NCI-H69 (cell line): ENCODE measurements at regions not wholly inside any gene's neighbourhood (a gene's known extent, or its start where the extent isn't known, plus 50 kb on each side); places are given as distances from the start of the nearest gene placed in this dataset.

ENCODE experiments used
- DNase-seq: peaks from one replicate; lab custom pipeline; 2025; lab: John Stamatoyannopoulos, UW

DNA sequence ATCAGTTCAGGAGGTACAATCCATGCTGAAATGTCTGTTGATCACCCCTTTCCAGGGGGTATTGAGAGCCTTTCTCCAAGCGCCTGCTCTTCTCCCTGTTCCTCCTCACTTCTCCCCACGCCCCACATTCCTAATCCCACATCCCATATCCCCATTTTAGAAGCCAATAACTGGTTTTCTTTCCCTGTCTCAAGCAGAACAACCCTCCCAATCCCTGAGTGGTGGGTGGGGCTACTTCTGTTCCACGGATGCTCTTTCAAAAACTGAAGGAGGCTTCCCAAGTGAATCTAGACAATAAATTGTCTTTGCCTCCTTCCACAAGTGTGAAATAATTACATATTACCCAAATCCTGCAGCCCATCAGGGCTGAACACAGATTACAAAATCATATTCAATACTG, 77.0 kb upstream of the SEMA6A start:
- DNase-seq: peak; percentile 36

DNA sequence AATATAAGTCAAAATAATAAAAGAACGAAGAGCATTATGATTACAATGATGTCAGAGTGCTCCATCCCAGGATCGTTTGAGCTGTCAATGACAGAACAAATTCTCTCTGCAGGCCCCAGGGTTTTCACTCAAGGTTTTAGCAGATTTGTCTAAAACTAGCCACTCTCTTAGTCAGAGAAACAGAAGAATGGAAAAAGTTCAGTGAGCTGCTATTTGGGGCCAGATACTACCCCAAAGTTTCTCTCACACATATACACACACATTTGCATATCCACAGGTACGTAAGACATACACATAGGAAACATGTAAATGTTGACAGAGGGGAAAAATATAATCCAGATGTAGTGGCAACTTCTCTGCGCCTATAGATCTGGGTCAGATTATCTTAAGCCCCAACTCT, 76.3 kb upstream of the SEMA6A start:
- DNase-seq: no peak

DNA sequence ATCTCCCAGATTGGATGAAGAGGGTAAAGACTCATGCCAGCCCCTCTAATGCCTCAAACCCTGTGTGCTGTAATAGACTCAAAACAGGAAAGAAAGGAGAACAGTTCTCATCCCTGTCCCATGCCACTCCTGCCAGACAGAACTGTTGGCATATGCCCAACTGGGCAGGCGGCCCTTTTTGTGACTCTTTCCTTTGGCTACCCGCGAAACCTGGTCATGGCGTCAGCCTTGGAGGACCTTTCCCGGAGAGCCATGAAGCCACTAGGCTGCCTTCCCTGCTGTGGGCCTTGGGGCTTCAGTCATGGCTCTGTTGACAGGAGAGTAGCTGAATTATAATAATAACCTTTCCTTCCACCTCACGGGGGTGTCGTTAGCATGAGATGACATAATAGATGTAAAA, 75.9 kb upstream of the SEMA6A start:
- DNase-seq: peak; percentile 11

DNA sequence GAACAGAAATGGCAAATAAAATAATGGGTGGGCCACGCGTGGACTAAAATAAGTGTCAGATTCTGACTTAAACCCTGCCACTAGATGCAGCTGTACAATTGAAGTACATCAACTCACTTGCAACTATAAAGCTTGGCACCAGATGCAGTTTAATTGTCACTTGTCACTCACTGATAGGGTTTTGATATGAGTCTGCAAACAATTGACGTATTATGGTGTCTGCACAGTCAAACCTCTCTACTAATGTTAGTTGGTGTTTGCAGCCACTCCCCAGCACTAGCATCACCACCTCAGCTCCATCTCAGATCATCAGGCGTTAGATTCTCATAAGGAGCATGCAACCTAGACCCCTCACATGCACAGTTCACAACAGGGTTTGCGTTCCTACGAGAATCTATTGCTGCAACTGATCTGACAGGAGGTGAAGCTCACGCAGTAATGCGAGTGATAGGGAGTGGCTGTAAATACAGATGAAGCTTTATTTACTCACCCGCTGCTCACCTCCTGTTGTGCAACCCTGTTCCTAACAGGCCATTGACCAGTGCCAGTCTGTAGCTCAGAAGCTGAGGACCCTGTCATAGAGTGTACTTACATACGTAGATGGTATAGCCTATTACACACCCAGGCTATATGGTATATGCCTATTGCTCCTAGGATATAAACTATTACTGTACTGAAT, 72.1 kb upstream of the SEMA6A start:
- peak; percentile 58 for DNase-seq

DNA sequence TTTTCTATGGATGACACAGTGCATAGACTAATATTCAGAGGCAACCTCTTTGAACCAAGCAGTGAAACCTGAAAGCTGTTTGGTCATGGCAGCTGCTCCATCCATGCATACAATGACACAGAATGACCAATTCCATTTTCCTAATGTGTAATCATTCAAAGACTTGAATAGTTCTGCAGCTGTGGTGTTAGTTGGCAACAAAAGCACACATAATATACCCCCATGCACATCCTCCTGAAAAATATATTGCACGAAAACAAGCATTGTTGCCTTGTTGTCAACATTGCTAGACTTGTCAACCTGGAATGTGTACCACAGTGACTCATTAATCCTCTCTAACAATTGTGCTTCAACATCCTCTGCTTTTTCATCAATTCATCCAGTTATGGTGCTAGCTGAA, 71.0 kb upstream of the SEMA6A start:
- DNase-seq: no peak

DNA sequence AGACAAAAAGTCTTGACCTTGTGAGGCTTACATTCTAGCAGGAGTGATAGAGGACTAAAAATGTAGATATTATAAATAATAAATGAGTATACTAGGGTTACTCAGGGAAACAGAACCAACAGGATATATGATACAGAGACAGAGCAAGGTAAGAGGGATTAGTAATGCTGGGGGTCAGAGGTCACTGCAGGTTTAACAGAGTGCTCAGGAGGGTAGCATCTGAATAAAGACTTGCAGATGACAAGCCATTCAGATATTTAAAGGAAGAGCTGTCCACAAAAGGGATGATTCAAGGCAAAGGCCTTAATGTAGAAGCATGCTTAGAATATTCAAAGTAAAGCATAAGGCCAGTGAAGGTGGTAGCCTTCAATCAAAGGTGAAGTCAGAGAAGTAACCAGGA, 65.6 kb upstream of the SEMA6A start:
- no peak for DNase-seq

DNA sequence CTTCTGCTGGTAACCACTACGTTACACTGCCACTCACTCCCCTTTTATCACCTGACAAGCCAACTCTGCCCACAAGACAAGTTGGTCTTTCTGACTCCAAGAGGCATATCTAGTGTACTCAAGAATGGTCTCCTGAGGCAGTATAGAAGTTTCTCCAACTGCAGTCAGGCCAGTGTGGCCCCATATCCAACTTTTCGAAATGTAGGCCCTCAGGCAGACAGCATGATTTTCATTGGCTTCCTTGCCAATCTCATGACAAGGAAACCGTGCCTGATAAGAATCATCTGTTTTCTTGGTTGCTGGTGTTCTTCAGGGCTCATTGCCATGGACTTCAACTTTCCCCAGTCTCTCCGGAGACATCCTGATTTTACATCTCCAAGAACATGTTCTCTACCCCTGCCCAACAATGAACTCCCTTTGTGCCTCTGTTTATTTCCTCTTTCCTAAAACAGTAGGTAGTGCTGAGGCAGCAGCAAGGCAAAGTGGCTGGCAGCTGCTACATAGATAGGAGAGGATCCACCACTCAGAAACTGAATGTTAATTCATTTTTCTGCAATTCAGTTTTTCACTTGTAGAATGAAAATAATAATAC, 62.6 kb upstream of the SEMA6A start:
- DNase-seq: no peak

DNA sequence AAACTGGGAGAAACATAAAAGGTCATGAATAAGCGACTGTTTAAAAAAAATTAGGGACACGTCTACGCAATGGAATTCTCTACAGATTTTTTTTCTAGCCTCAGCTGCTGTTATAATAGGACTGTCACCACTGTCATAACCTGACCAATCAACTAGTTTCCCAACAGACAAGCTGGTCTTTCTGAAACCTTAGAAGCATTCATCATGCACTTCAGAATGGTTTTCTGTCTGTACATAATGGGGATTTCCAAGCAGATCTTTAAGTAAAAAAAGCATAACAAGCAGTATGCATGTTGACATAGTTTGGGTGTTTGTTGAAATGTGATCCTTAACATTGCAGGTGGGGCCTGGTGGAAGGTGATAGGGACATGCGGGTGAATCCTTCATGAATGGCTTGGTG, 58.3 kb upstream of the SEMA6A start:
- peak; percentile 24 for DNase-seq

DNA sequence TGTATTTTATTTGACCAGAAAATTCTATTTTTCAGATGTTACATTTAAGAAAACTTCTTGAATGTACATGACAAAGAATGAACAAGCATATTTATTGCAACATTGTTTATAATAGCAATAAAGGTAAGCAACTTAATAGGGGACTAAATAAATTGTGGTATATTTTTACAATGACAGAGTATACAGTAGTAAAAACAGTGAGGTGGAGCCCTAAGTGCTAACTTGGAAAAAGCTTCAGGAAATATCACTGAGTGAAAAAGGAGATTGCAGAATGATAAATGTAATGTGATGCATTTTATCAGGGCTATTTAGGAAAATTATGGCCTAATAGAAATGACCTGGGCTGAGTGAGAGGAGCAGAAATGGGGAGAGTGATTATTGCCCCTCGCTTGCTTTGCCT, 56.5 kb upstream of the SEMA6A start:
- DNase-seq: no peak

DNA sequence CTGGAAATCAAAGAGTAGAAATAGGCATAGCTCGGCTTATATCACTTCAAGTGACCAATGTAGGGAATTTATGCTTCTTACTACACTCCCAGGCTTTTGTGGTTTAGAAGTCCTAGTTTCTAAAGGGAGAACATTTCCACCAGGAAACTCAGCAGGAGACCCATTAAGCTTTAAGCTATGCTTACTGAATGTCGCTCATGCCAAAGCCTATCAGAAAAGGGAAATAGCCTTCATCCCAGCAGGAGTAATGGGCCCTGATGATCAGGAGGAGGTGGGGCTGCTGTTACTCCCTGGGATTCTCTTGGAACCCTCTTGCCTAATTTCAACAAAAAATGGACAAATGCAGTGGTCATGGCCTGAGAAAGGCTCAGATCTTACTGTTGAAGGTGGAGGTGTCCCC, 54.5 kb upstream of the SEMA6A start:
- DNase-seq: peak; percentile 85

DNA sequence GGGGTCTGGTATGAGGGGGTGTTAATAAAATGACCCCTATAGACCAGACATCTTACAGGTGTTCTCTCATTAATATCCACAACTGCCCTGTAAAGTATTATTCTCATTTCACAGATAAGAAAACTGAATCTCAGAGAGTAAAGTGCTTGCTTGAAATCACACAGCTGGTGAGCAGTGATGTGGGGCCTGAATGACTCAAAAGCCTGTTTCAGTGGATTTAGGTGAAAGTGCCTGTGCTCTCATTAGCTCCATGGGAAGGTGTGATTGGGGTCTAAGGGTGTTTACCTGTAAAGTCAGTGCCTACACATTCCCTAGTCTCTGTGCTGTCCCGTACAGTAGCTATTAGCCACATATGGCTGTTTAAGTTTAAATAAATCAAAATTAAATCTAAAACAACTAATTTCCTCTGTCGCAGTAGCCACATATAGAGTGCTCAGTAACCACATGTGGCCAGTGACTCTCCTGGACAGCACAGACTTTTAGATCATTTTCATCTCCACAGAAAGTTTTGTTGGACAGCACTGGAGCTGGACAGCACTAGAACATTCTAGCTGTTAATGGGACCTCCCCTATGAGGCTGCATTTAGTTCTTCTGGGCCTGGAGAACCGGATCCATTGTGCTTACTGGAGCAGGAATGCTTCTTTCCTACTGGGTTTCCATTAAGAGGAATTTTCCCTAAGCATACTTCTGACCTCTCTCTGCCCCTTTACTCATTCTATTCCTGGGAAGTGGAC, 52.5 kb upstream of the SEMA6A start:
- DNase-seq: peak; percentile 19

DNA sequence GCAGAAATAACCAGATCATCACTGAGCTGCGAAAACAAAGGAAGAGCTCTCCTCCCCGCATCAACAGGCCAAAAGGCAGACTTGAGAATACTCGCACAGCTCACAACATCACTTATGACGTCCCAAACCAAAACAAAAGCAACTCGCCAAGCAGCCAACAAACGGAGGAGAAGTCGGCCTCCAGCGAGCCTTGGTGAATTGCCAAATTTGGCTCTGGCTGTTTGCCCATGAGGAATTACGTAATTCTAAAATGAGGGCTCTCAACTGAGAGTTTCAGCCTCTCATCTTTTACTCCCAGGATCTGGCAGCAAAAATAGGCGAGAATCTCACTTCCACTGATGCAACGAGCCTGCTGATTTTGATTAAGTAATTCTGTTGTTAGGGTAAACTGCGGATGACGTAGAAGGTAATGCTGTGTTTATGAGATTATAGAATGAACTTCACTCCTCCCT, 51.7 kb upstream of the SEMA6A start:
- peak; percentile 94 for DNase-seq
